Smooth muscle cell of the brain vasculature (primary cell): ENCODE measurements at regions not wholly inside any gene's neighbourhood (a gene's known extent, or its start where the extent isn't known, plus 50 kb on each side); places are given as distances from the start of the nearest gene placed in this dataset.

Experiments
- DNase-seq: peaks from one replicate; pipeline ENCODE4 v3.0.0-alpha.2; 2012; ENCODE audit warnings: low read depth, low spot score

DNA sequence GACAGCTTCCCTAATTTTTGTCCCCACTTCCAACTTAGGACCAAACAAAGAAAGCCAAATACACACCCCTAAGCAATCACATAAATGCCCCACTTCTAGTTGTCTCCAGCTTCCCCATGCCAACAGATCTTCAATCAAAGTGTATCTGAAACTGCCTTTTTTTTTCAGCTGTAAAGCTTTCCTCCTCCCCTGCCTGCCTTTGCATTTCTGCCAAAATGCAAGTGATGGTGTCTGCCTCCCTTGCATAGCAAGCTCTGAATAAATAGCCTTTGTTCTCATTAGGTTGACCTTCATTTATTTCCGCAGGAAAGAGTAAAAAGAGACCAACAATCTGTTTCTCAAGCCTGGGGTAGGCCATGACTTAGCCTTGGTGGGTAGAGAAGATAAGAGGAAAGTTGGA lies 459.4 kb downstream of the GPAM start:
- DNase-seq, result no peak

DNA sequence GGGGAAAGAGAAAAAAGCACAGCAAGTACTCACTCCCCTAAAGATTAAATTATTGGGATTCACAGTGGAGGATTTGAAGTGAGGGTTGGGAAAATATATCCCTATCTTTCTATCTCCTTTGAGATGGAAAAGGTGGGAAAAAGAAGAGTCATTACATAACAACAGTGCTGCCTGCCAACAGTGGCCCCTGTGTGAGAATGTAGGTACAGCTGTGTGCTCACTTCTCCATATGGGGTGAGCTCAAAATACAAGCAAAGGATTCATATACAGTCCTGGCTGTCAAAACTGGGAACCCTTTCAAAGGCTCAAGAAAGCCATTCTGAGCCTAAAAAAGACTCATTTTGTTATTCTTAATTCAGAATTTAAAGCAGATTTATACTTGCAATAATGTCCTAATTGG lies 458.5 kb downstream of the GPAM start:
- no peak for DNase-seq

DNA sequence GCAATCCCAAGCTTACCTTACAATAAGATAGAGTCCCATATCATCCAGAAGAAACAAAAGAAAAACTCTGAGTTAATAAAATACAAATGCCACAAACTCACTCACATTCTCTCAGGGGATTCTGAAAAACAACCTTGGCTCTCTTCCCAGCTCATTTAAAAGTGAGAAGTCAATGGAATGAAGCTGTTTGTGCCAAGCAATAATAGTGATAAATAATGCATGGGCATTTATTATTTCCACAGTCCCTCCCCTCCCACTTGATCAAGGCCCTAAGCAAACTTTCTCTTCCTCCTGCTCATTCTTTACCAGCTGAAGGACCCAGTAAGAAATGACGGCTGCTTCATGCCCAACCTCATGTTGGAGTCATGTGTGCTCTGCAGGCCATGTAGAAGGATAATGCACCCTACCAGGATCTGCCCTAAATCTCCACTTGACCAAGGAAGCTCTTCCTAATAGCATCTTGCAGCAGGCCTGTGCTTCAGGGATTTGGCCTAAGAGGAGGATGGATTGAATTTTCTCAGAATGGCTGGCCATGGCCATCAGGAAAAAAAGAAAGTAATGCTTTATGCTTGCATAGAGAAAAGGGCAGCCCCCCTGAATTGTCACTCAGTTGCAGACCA lies 451.3 kb downstream of the GPAM start:
- no peak for DNase-seq

DNA sequence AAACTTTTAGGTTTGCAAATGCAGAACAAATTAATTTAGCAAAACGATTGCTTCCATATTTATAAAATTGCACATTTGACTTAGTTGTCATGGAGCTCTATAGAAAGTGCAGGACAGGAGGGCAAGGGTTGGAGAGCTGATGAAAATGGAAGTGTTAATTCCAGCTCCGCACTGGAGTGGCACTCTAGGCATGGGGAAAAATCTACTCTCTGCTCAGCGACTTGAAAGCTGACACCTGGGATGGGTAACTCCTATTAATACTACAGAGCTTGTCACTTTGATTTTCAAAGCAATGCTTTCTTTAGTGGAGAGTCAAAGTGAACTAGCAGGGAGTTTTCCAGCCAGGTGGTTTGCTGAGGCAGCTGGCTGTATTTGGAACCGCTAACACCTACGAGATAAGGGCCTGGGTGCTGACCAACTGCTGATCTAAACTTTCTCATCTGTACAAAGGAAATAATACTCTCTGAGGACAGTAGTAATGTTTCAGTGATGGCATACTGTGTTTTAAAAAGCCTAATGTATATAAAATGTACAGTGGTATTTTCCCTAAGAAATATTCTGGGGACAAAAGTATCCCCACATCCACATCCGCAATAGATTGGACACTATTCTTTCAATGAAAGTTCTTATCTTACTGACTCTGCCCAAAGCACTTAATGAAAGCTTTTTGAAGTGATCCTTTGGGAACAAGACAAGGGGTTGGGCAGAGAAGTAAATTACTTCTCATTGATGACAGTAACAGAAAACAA lies 444.3 kb downstream of the GPAM start:
- DNase-seq, result no peak

DNA sequence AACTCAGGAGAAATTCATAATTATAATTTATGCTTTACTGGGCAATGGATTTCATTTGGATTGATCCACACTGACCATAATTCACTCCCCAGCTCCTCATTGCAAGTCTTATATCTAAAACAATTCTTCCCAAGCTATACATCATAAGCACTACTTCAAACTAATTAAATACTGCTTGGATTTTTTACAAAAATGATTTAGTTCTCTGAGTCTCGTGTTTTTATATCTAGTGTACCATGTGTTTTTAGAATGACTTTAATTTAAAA lies 443.8 kb downstream of the GPAM start:
- no peak for DNase-seq

DNA sequence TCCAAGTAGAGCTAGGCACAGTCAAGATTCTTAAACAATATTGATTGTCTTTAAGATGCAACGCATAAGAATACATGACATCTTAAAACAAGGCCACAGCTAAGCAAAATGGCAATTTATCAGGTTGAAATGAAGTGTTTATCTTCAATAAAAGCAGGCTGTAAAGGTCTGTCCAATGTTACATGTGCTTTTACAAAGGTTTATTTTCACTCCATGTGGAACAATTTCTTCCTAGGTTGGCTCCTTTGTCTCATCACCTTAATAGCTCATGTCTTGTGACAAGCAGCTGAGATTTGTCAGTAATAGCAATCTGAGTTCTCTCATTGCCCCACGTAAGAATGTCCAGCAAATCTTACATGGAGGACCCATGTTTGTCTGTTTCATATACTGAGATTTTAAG lies 437.6 kb downstream of the GPAM start:
- DNase-seq, result no peak

DNA sequence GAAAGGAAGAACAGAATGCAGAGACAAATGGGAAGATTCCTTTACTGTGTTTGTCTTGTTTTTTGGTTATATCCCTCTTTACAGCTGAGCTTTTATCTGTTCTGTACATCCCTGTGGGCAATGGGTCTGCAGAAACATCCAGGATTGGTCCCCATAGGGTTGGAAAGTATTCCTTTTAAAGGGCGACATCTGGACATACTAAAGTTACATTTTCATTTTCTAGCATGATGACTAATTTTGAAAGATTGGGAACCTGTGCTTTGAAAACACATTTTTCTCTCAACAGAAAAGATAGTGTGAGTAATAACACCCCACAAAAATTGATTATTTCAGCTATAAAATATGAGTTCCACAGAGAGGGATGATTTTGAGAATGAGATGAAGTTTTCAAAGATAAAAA lies 435.8 kb downstream of the GPAM start:
- DNase-seq, result no peak

DNA sequence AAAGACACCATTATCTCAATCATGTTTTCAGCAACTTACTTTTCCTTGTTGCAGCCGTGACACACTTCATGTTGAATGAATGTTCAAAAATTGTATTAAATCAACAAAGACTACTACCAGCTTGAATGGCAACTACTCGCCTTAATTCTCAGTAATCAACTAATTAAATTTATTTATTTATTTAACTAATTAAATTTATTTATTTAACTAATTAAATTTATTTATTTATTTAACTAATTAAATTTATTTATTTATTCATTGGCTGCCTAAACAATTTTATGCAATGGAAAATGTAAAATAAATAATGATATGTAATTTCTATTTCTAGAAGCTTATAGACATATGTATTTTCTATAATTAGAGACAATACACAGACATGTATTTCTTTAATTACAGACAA lies 435.4 kb downstream of the GPAM start:
- DNase-seq, result no peak

DNA sequence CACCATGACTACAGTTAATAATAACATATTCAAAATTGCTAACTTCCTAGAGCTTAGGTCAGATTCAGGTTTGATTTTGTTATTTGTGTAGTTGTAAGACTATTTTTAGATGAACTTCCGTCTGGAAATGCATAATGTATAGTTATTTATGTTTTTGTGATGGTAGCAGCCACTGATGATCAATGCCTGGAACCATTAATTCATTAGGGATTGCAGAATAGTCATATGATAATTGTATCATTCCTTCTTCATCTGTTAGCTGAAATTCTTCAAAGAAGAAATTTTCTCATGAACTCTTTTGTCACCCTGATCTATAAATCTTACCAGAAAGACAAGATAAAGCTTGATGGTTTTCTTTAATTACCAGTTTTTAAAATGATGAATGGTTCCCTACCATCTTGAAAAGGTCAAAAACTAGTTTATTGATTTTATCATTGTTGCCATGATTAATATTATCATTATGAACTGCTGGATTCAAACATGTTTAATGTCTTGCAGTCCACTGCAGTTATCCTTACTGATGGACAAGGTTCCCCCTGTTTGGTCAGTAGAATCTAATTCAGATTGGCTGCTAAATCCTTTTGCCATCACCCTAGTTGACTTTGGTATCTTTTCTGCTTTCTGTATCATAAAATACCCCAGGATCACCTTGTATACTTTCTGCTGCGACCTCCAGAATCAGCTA lies 433.3 kb downstream of the GPAM start:
- no peak for DNase-seq

DNA sequence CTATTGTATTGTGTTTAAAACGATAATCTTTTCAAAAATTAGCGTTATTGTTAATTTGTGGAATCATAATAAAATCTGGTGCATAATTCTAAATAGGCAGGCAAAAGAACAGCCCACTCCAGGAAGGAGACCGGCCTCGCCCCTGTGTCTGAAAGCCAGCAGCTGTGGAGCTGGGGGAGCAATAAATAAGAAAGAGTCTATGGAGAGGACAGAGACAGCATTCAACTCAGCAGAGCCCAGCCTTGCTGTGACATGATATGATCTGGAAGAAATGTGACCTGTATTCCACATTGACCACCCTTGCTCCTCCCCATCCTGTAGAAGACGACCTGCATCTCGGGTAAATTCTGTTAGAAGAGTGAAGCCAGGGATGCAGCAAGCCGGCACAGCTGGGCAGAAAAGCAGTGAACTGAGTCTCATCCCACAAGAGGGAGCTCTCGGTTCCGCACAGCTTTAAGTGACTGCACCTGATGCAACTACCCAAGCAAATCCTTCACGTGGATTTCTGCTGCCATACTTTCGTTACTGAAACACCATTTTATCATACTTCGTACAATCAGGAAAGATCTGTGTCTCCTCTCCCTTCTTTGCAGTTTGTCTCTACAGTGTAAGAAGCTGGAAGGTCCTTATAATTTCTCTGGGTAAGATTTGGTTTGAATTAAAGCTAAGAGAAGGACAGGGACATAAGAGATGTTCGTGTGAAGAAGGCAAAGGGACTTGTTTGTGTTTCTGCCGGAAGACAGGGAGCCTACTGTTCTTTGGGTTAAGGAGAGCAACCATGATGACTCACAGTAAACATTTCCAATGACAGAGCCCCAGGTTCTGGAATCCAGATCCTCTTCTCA lies 427.1 kb downstream of the GPAM start:
- DNase-seq, result peak; percentile 0

DNA sequence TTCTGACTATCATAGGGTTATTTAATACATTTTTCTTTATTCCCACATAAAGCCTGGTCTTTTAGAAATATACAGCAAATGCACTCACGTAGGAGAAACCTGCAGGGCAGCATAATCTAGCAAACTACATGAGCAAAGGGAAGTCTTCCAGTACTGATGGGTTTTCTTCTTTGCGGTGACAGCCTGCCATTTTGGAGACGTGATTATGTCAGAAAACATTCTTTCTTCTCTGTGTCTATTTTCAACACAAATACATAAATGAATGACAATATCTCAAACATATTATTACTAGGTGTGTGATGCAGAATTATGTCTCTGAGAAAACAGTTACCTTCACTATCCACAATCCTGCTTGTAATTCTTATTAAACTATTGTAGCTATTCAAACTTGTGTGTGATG lies 425.0 kb downstream of the GPAM start:
- DNase-seq, result no peak

DNA sequence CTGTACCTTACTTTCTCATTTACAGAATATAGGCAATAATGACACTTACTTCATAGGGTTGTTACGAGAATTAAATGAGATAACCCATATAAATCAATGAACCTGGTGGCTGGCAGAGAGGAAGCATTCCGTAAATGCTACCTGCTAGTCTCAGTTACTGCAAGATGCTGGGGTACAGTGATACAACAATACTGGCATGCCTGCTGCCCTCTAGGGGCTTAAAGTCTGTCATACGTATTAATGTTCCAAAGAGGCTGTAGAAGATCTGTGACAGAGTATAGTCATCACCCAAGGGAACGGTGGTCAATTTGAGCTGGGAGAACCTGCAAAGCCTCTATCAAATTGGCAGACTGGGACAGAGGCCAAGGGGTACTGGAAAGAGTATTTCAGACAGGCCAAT lies 421.5 kb downstream of the GPAM start:
- no peak for DNase-seq

DNA sequence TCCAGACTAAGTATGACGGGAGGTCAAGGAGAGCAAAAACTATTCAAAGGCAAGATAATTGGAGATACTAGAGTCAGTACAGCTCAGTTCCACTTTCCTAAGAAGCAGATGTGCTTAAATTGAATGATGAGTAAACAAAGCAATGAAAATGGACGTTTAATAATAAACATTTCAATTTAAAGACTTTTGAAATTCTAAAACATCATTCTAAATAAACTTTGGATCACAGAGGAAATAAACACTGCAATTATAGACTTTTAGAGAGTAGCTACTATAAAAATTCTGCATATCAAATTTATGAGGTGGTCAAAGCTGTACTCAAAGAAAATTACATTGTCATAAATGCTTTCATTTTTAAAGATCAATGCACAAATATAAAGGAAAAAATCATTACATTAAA lies 418.3 kb downstream of the GPAM start:
- DNase-seq, result no peak

DNA sequence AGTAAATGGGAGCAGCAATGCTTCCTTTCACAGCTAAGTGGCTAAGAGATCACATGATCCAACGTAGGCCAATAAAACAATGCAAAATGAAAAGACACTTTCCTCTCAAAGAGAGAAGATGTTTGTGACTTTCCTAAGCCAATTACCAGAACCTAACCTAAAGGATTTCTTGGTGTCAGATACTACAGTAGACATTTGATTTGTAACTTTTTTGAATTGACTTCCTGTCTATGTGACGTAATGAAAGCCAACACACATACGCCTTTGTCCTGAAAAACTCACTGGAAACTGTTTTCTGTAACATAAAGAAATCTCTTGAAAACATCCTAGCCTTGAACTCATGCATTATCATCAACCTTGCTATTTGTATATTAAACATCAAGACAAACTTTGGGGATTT lies 417.1 kb downstream of the GPAM start:
- no peak for DNase-seq

DNA sequence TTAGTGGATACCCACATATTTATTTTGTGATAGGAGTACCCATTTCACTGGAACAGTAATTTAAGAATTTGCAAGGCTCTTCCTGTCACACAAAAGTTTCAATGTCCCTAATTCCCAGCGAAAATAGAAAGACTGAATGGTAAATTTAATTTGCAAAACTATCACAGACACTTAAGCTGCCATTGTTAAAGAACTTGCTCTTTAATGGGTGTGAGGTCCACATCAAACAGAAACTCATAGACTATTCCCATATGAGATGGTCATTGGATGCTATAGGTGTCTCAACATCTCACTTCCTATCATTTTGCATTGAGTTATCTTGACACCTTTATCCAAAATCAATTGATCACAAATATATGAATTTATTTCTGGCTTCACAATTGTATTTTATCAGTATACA lies 415.9 kb downstream of the GPAM start:
- DNase-seq, result no peak

DNA sequence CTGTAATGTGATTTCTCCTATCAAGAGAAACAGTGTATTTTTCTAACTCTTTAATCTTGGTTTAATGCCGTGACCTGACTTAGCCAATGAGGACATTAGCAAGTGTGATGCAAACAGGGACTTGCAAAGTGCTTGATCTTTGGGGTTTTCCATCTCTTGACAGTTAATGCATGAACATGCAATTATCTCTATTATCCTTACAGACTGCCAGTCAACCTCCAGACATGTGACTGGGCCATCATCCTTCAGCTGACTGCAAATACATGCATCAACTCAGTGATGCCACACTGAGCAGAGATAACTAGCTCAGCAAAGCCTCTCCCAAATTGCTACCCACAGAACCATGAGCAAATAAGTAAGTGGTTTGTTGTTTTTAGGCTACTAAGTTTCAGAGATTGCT lies 409.6 kb downstream of the GPAM start:
- no peak for DNase-seq

DNA sequence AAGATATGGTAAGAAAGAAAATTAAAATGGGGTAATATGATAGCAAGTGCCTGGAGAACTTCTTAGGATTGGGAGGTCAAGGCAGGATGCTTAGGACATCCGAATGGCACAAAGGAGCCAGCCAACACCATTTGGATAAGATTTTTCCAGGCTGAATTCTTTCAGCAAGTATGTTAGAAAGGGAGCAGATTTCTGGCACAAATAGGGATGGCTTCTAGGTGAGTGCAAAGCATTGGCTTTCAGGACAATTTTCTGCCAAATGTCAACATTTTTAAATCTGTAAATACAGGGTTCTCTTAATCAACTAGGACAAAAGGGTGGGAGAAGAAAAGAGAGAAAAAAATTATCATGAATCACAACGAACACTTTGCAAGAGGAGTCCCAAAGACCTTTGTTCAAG lies 409.1 kb downstream of the GPAM start:
- no peak for DNase-seq

DNA sequence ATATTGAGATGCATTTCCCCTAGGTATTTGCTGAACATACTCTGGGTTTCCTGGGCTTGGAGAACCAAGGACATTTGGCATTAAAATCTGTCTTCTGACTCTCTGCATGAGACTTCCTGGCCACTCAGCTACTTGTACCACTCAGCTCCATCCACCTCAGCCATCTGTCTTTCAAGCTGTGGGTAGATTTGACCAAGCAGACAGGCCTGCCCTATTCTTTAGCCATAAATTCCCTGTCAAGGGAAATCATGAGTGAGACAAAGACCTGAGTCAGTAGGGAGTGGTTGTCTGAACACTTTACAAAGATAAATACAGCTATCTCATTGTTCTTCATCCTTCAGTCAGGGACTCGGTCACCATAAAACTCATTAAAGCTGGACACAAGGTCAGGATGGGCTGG lies 399.1 kb downstream of the GPAM start:
- no peak for DNase-seq

DNA sequence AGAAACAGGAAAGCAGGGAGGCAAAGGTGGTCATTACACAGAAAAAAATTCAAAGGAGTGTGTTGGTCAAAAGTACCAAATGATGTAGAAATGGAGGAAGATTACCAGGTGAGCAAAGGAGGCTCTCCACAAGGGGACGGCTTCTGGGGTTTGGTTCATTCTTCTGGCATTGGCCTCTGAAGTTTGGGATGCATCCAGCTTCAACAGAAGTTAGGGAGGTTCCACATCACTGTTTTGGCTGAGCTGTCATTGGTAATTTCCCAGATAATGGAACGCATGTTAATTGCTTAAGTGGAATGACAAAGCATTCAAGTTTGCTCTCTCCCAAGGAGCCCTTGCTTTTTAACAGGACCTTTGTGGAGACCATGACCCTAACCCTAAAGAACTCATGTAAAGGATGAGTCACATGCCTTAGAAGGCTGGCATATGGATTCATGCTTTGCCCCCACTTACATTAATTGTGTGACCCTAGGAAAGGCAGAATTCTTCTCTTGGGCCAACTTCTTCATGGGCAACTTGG lies 398.6 kb downstream of the GPAM start:
- DNase-seq, result no peak

DNA sequence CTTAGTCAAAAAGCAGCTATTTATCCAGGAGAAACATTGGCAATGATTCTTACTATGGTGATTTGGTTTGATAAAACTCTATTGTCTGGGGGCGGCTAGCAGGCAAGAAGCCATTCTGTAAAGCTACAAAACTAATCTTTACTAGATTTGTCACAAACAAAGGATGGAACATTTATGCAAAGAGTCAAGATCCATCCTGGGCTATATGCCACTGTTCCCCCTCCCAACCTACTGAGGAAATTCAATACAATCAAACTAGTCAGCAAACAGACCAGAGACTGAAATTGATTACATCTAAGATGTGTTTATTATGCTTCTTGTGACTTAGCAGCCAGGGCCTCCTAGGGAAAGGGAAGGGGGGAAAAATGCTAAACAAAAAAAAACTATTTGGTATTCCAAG lies 397.6 kb downstream of the GPAM start:
- no peak for DNase-seq

DNA sequence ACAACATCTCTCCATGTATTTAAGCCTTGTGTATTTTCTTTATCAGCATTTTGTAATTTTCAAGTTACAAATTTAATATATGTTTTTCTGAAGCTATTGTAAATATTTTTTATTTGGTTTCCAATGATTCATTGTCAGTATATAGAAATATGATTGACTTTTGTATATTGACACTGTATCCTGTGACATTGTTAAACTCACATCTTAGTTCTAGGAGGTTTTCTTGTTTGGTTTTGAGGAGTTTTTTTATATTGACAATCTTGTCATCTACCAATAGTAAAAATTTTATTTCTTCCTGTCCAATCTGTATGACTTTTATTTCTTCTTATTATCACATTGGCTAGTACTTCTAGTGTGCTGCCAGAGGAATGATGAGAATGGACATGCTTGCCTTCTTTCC lies 393.7 kb downstream of the GPAM start:
- no peak for DNase-seq

DNA sequence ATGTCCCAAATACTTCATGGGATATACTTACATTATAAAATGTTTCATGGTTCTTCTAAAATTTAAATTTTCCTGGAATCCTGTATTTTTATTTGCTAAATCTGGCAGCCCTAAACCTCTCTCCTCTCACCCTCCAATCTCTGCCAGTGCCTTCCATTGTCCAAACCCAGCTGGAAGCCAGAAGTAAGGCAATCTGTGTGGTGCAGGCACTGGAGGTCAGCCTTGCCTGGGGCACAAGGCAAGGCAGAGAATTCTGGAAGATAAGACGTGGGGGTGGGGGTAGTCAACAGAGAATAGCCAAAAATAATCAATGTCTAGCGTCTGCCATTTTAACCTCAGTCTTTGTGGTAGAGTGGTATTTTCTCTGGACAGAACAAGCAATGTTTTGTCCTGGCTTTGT lies 381.7 kb downstream of the GPAM start:
- DNase-seq, result no peak
